ENCODE measurements at regions not wholly inside any gene's neighbourhood (a gene's known extent, or its start where the extent isn't known, plus 50 kb on each side); places are given as distances from the start of the nearest gene placed in this dataset.

DNA sequence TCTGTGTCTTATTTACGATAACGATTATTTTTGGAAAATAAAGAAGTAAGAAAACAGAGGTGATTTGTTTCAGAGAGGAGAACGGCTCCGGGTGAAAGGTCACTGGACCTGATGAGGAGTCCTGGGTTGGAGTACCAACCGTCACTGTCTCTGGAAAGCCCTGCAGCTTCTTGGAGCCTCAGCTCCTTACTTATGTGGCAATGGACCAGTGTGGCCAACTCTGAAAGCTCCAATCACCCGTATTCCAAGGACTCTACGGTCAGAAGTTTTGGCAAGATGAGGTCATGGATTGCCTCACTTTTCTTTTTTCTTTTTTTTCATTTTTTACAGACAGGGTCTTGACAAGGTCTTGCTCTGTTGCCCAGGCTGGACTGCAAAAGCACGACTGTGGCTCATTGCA is 84.8 kb downstream of the KLF4 start:
- TF ChIP-seq, protein P1, sequence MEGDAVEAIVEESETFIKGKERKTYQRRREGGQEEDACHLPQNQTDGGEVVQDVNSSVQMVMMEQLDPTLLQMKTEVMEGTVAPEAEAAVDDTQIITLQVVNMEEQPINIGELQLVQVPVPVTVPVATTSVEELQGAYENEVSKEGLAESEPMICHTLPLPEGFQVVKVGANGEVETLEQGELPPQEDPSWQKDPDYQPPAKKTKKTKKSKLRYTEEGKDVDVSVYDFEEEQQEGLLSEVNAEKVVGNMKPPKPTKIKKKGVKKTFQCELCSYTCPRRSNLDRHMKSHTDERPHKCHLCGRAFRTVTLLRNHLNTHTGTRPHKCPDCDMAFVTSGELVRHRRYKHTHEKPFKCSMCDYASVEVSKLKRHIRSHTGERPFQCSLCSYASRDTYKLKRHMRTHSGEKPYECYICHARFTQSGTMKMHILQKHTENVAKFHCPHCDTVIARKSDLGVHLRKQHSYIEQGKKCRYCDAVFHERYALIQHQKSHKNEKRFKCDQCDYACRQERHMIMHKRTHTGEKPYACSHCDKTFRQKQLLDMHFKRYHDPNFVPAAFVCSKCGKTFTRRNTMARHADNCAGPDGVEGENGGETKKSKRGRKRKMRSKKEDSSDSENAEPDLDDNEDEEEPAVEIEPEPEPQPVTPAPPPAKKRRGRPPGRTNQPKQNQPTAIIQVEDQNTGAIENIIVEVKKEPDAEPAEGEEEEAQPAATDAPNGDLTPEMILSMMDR (IDR thresholded peaks at IDR 0.05; ENCODE audit: low read depth, low read length, poor library complexity, severe bottlenecking): no peak
- TF ChIP-seq EZH2phosphoT487 (IDR thresholded peaks at IDR 0.05; ENCODE audit: borderline replicate concordance, low read length): no peak

Measured in DOHH2 (cell line).